GM21515 (cell line): ENCODE measurements at regions not wholly inside any gene's neighbourhood (a gene's known extent, or its start where the extent isn't known, plus 50 kb on each side); places are given as distances from the start of the nearest gene placed in this dataset.
"Not testable (repeated sequence)": the region's sequence is repeated elsewhere in the genome, so short reads cannot be mapped to it uniquely, and the experiment has no call there.

Source experiments
- ATAC-seq: cut with Tn5 transposase; IDR thresholded peaks from one replicate; pipeline ENCODE4 v1.9.1; 2021; ENCODE audit not compliant: unreplicated experiment

GRCh38 chr3:178967177-178967532, 104.5 kb downstream of the ZMAT3 start:
- peak; percentile 9 for ATAC-seq

- peak; percentile 36 for ATAC-seq
Observed at GRCh38 chr3:178966299-178967176, 105.1 kb downstream of the ZMAT3 start.

GRCh38 chr3:178964551-178964950, 107.1 kb downstream of the ZMAT3 start:
- no peak for ATAC-seq

GRCh38 chr3:178960918-178961317, 110.7 kb downstream of the ZMAT3 start:
- ATAC-seq = no peak

GRCh38 chr3:178960181-178960580, 111.4 kb downstream of the ZMAT3 start:
- no peak for ATAC-seq

GRCh38 chr3:178950676-178951075, 120.9 kb downstream of the ZMAT3 start:
- no peak for ATAC-seq

- no peak for ATAC-seq
Observed at GRCh38 chr3:178949896-178950295, 121.7 kb downstream of the ZMAT3 start.

- no peak for ATAC-seq
Observed at GRCh38 chr3:178948546-178948945, 123.1 kb downstream of the ZMAT3 start.

- no peak for ATAC-seq
Observed at GRCh38 chr3:178947738-178948137, 123.9 kb downstream of the ZMAT3 start.

- not testable (repeated sequence) for ATAC-seq
Observed at GRCh38 chr3:178942261-178942660, 129.3 kb downstream of the ZMAT3 start.

- no peak for ATAC-seq
Observed at GRCh38 chr3:178930116-178930515, 141.5 kb downstream of the ZMAT3 start.

- ATAC-seq = no peak
Observed at GRCh38 chr3:178916223-178916622, 155.4 kb downstream of the ZMAT3 start.

- no peak for ATAC-seq
Observed at GRCh38 chr3:178915365-178915764, 156.2 kb downstream of the ZMAT3 start.

GRCh38 chr3:178907081-178907480, 164.5 kb downstream of the ZMAT3 start:
- ATAC-seq = no peak

- no peak for ATAC-seq
Observed at GRCh38 chr3:178901204-178901603, 170.4 kb downstream of the ZMAT3 start.

- ATAC-seq = no peak
Observed at GRCh38 chr3:178900029-178900646, 171.5 kb downstream of the ZMAT3 start.

GRCh38 chr3:178895178-178895789, 176.3 kb downstream of the ZMAT3 start:
- ATAC-seq = no peak
